ENCODE measurements at regions not wholly inside any gene's neighbourhood (a gene's known extent, or its start where the extent isn't known, plus 50 kb on each side); places are given as distances from the start of the nearest gene placed in this dataset.

- Histone ChIP-seq H3K4me3 (ENCODE audit: low read depth, low read length) (no peak overlapping the region), H3K27ac (ENCODE audit: low read depth, low read length) (no peak overlapping the region), H3K9me3 (ENCODE audit: control insufficient read depth, insufficient read depth, low read depth, low read length) (no peaks in the 10 kb centered on the region), H3K36me3 (ENCODE audit: control insufficient read depth, insufficient read depth, low read length) (no peaks in the 10 kb centered on the region), H3K9ac (ENCODE audit: low read length) (no peak overlapping the region), H3K4me1 (ENCODE audit: control insufficient read depth, insufficient read depth, low read length) (no peaks in the 10 kb centered on the region), H3K27me3 (ENCODE audit: control insufficient read depth, insufficient read depth, low read length) (no peaks in the 10 kb centered on the region)
Observed at GRCh38 chr2:106041150-106041549, 153.0 kb downstream of the UXS1 start.

DNA sequence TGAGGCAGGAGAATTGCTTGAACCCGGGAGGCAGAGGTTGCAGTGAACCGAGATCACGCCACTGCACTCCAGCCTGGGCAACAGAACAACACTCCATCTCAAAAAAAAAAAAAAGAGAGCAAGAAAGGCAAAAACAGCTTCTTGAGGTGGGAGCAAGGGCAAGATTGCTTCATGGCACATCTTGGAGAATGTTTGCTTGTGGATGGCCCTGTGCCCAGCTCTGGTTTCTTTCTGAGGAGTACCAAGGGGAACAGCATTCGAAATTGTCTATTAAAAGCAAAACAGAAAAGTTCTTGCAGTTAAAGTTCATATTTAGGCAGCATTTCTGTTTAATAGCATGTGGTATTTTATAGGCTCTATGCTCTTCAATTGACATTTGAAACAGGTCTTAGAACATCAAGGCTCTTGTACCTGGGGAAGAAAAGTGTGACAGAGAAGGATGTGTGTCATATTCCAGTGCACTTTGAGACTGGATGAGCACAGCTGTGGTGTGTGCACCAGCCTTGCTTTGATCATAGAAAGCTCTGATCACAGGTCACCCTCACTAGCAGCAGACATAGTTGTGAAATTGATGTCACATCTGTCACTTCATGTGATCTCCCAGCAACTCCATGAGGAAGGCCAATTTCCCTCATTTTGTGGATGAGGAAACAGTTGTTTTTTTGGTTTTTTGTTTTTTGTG is 154.3 kb downstream of the UXS1 start:
- no peaks in the 10 kb centered on the region for H3K27me3 ChIP-seq (ENCODE audit: control insufficient read depth, insufficient read depth, low read length)
- H3K4me1 ChIP-seq (ENCODE audit: control insufficient read depth, insufficient read depth, low read length) = no peaks in the 10 kb centered on the region
- H3K4me3 ChIP-seq (ENCODE audit: low read depth, low read length) = no peak overlapping the region
- no peak overlapping the region for H3K9ac ChIP-seq (ENCODE audit: low read length)
- H3K36me3 ChIP-seq (ENCODE audit: control insufficient read depth, insufficient read depth, low read length) = no peaks in the 10 kb centered on the region
- H3K27ac ChIP-seq (ENCODE audit: low read depth, low read length) = no peak overlapping the region
- no peaks in the 10 kb centered on the region for H3K9me3 ChIP-seq (ENCODE audit: control insufficient read depth, insufficient read depth, low read depth, low read length)

DNA sequence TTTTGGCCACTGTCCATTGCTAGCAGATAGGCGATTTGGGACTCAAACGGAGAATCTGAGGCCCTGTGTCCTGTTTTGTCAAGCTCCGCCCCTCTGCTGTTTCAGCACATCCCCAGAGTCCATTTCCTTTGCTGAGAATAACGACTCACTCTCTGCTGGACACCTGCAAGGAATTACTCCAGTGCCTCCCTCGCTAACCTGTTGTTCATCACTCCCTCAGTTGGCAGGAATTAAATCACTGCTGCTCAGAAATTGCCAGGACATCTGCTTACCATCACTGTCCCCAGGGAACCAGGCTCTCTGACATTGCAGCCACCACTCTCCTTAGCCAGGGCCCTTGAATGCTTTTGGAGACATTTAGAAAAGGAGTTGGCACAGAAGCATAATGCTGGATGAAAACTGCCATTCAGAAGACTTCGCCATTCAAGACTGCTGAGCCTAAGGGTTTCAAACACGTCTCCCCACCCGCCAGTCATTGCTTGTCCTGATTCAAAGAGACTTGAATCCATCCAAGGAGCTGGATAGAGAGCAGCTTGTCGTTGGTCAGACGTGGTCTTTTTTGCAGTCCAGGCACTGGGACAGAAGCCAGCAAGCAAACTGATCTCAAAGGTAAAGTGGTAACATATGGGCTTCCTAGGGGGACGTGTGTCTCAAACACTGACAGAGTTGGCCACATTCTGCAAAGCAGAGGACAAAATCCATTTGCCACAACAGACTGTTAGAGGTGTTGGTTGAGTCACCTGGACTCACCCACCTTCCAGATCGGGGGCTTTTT is 155.3 kb downstream of the UXS1 start:
- Histone ChIP-seq H3K27me3 (ENCODE audit: control insufficient read depth, insufficient read depth, low read length) (no peaks in the 10 kb centered on the region), H3K9me3 (ENCODE audit: control insufficient read depth, insufficient read depth, low read depth, low read length) (no peaks in the 10 kb centered on the region), H3K27ac (ENCODE audit: low read depth, low read length) (no peak overlapping the region), H3K4me1 (ENCODE audit: control insufficient read depth, insufficient read depth, low read length) (no peaks in the 10 kb centered on the region), H3K4me3 (ENCODE audit: low read depth, low read length) (no peak overlapping the region), H3K36me3 (ENCODE audit: control insufficient read depth, insufficient read depth, low read length) (no peaks in the 10 kb centered on the region), H3K9ac (ENCODE audit: low read length) (no peak overlapping the region)

GRCh38 chr2:106037932-106038331 is 156.2 kb downstream of the UXS1 start:
- Histone ChIP-seq H3K27ac (ENCODE audit: low read depth, low read length) (no peak overlapping the region), H3K4me3 (ENCODE audit: low read depth, low read length) (no peak overlapping the region), H3K9me3 (ENCODE audit: control insufficient read depth, insufficient read depth, low read depth, low read length) (0 out of 2 replicates have a peak, but pooled peaks cover 2% of the 10 kb centered on the region), H3K4me1 (ENCODE audit: control insufficient read depth, insufficient read depth, low read length) (no peaks in the 10 kb centered on the region), H3K27me3 (ENCODE audit: control insufficient read depth, insufficient read depth, low read length) (no peaks in the 10 kb centered on the region), H3K36me3 (ENCODE audit: control insufficient read depth, insufficient read depth, low read length) (no peaks in the 10 kb centered on the region), H3K9ac (ENCODE audit: low read length) (no peak overlapping the region)

GRCh38 chr2:106037262-106037661 is 156.8 kb downstream of the UXS1 start:
- H3K36me3 ChIP-seq (ENCODE audit: control insufficient read depth, insufficient read depth, low read length) = no peaks in the 10 kb centered on the region

DNA sequence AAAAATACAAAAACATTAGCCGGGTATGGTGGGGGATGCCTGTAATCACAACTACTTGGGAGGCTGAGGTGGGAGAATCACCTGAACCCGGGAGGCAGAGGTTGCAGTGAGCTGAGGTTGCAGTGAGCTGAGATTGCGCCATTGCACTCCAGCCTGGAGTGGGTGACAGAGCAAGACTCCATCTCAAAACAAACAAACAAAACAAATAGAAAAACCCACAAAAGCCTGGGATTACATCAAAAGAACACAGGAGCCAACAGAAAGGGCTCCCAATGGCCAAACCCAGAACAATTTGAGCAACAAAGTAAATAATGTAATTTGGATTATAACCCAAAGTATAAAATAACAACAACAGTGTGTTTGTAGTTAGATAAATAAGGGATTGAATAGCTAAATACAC is 159.8 kb downstream of the UXS1 start:
- Histone ChIP-seq H3K4me3 (ENCODE audit: low read depth, low read length) (no peak overlapping the region), H3K9me3 (ENCODE audit: control insufficient read depth, insufficient read depth, low read depth, low read length) (0 out of 2 replicates have a peak, but pooled peaks cover 4% of the 10 kb centered on the region), H3K27ac (ENCODE audit: low read depth, low read length) (no peak overlapping the region), H3K4me1 (ENCODE audit: control insufficient read depth, insufficient read depth, low read length) (peaks cover 5% of the 10 kb centered on the region; the same call in 1 of the 2 replicates), H3K27me3 (ENCODE audit: control insufficient read depth, insufficient read depth, low read length) (no peaks in the 10 kb centered on the region), H3K9ac (ENCODE audit: low read length) (no peak overlapping the region), H3K36me3 (ENCODE audit: control insufficient read depth, insufficient read depth, low read length) (no peaks in the 10 kb centered on the region)

More at GRCh38 chr2:106037262-106037661, 156.8 kb downstream of the UXS1 start:
- H3K4me3 ChIP-seq (ENCODE audit: low read depth, low read length) = no peak overlapping the region
- no peak overlapping the region for H3K27ac ChIP-seq (ENCODE audit: low read depth, low read length)
- H3K27me3 ChIP-seq (ENCODE audit: control insufficient read depth, insufficient read depth, low read length) = no peaks in the 10 kb centered on the region
- no peak overlapping the region for H3K9ac ChIP-seq (ENCODE audit: low read length)
- H3K9me3 ChIP-seq (ENCODE audit: control insufficient read depth, insufficient read depth, low read depth, low read length) = 0 out of 2 replicates have a peak, but pooled peaks cover 4% of the 10 kb centered on the region
- no peaks in the 10 kb centered on the region for H3K4me1 ChIP-seq (ENCODE audit: control insufficient read depth, insufficient read depth, low read length)

- Histone ChIP-seq H3K36me3 (ENCODE audit: control insufficient read depth, insufficient read depth, low read length) (no peaks in the 10 kb centered on the region), H3K9me3 (ENCODE audit: control insufficient read depth, insufficient read depth, low read depth, low read length) (0 out of 2 replicates have a peak, but pooled peaks cover 4% of the 10 kb centered on the region), H3K4me3 (ENCODE audit: low read depth, low read length) (no peak overlapping the region), H3K27ac (ENCODE audit: low read depth, low read length) (no peak overlapping the region), H3K27me3 (ENCODE audit: control insufficient read depth, insufficient read depth, low read length) (no peaks in the 10 kb centered on the region), H3K4me1 (ENCODE audit: control insufficient read depth, insufficient read depth, low read length) (peaks cover 5% of the 10 kb centered on the region; the same call in 1 of the 2 replicates), H3K9ac (ENCODE audit: low read length) (no peak overlapping the region)
Observed at GRCh38 chr2:106032676-106033075, 161.4 kb downstream of the UXS1 start.

- H3K9ac ChIP-seq (ENCODE audit: low read length) = no peak overlapping the region
- no peak overlapping the region for H3K27ac ChIP-seq (ENCODE audit: low read depth, low read length)
- no peaks in the 10 kb centered on the region for H3K36me3 ChIP-seq (ENCODE audit: control insufficient read depth, insufficient read depth, low read length)
- no peak overlapping the region for H3K4me3 ChIP-seq (ENCODE audit: low read depth, low read length)
- H3K27me3 ChIP-seq (ENCODE audit: control insufficient read depth, insufficient read depth, low read length) = no peaks in the 10 kb centered on the region
- 0 out of 2 replicates have a peak, but pooled peaks cover 4% of the 10 kb centered on the region for H3K9me3 ChIP-seq (ENCODE audit: control insufficient read depth, insufficient read depth, low read depth, low read length)
- peaks cover 5% of the 10 kb centered on the region; the same call in 1 of the 2 replicates for H3K4me1 ChIP-seq (ENCODE audit: control insufficient read depth, insufficient read depth, low read length)
Observed at GRCh38 chr2:106030287-106031268, 163.5 kb downstream of the UXS1 start.

- Histone ChIP-seq H3K4me1 (ENCODE audit: control insufficient read depth, insufficient read depth, low read length) (peaks cover 5% of the 10 kb centered on the region; the same call in 1 of the 2 replicates), H3K27me3 (ENCODE audit: control insufficient read depth, insufficient read depth, low read length) (no peaks in the 10 kb centered on the region), H3K4me3 (ENCODE audit: low read depth, low read length) (no peak overlapping the region), H3K36me3 (ENCODE audit: control insufficient read depth, insufficient read depth, low read length) (no peaks in the 10 kb centered on the region), H3K9me3 (ENCODE audit: control insufficient read depth, insufficient read depth, low read depth, low read length) (0 out of 2 replicates have a peak, but pooled peaks cover 4% of the 10 kb centered on the region), H3K27ac (ENCODE audit: low read depth, low read length) (no peak overlapping the region), H3K9ac (ENCODE audit: low read length) (no peak overlapping the region)
Observed at GRCh38 chr2:106028192-106028591, 165.9 kb downstream of the UXS1 start.

DNA sequence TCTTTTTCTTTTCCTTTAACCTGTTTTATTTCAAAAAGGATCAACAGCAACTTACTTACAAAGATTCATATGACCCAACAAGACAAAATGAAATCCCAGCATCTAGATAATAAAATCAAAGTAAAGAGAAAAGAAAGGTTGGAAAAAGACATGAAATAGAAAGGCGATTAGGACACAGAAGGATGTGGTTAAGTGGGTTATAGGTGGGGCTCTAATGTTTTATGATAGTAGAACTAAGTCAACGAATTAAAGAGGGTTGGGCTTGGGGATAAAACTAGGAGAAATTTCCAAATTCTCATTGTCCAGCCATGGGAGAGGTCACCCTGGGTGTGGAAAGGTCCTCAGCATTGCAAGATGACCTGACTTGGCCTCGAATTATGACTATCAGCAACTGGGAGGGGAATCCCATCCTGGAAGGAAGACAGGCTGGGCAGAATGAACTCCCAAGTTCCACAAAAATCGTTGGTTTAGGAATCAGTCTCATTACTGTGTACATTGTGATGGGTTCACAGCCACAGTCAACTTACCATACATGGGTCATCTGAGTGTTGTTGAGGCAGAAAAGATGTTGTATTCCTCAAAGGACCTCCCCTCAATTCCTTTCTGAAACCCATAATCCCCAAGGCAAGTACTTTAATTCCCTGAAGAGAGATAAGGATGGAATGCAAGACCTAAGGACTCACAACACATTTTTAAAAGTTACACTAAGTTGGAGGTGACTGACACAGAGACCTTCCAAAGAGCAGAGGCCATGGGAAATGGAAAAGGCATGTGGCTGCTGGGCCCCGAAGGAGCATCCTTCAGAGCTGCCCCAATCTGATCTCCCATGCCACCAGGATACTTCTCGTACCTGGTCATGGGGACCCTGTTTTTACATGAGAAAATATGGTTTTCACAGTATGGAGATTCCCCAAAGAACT is 167.6 kb downstream of the UXS1 start:
- Histone ChIP-seq H3K9ac (ENCODE audit: low read length) (no peak overlapping the region), H3K27ac (ENCODE audit: low read depth, low read length) (no peak overlapping the region), H3K36me3 (ENCODE audit: control insufficient read depth, insufficient read depth, low read length) (no peaks in the 10 kb centered on the region), H3K4me1 (ENCODE audit: control insufficient read depth, insufficient read depth, low read length) (peaks cover 5% of the 10 kb centered on the region; the same call in 1 of the 2 replicates), H3K4me3 (ENCODE audit: low read depth, low read length) (no peak overlapping the region), H3K9me3 (ENCODE audit: control insufficient read depth, insufficient read depth, low read depth, low read length) (no peaks in the 10 kb centered on the region), H3K27me3 (ENCODE audit: control insufficient read depth, insufficient read depth, low read length) (no peaks in the 10 kb centered on the region)

All from HUES6 (cell line).